GM23248 (cell line): ENCODE measurements at regions not wholly inside any gene's neighbourhood (a gene's known extent, or its start where the extent isn't known, plus 50 kb on each side); places are given as distances from the start of the nearest gene placed in this dataset.

ENCODE experiments used
- DNase-seq: peaks from one replicate; pipeline ENCODE4 v3.0.0-alpha.2; 2015
- H2AFZ ChIP-seq: fragments of 200-600 bp; sonication (generic); 2 replicates; pipeline ENCODE4 v1.6.1; 2016; ENCODE audit warnings: antibody characterized with exemption
- H3F3A ChIP-seq: fragments of 200-600 bp; sonication (generic); 2 replicates; pipeline ENCODE4 v1.6.1; 2016; ENCODE audit warnings: mild to moderate bottlenecking, antibody characterized with exemption, mixed run types; ENCODE audit not compliant: insufficient read depth
- H3K27ac ChIP-seq: fragments of 200-600 bp; sonication (generic); 2 replicates; pipeline ENCODE4 v1.5.1; 2016; ENCODE audit warnings: mild to moderate bottlenecking
- H3K27me3 ChIP-seq: fragments of 200-600 bp; sonication (generic); replicated peaks from 2 replicates; pipeline ENCODE4 v1.6.1; 2016; ENCODE audit warnings: mild to moderate bottlenecking; ENCODE audit not compliant: insufficient read depth
- H3K36me3 ChIP-seq: fragments of 200-600 bp; sonication (generic); 2 replicates; pipeline ENCODE4 v1.6.1; 2016; ENCODE audit warnings: low read depth, mild to moderate bottlenecking
- H3K4me1 ChIP-seq: fragments of 200-600 bp; sonication (generic); 2 replicates; pipeline ENCODE4 v1.6.1; 2016; ENCODE audit warnings: mild to moderate bottlenecking; ENCODE audit not compliant: insufficient read depth
- H3K4me2 ChIP-seq: fragments of 200-600 bp; sonication (generic); one replicate; pipeline ENCODE4 v1.6.1; 2016; ENCODE audit warnings: mild to moderate bottlenecking; ENCODE audit not compliant: unreplicated experiment
- H3K4me3 ChIP-seq: fragments of 200-600 bp; sonication (generic); 2 replicates; pipeline ENCODE4 v1.5.1; 2016; ENCODE audit warnings: mild to moderate bottlenecking
- H3K79me2 ChIP-seq: fragments of 200-600 bp; sonication (generic); 2 replicates; pipeline ENCODE4 v1.6.1; 2016; ENCODE audit warnings: mild to moderate bottlenecking; ENCODE audit not compliant: insufficient read depth
- H3K9ac ChIP-seq: fragments of 200-600 bp; sonication (generic); 2 replicates; pipeline ENCODE4 v1.6.1; 2016; ENCODE audit warnings: mild to moderate bottlenecking
- H3K9me2 ChIP-seq: fragments of 200-600 bp; sonication (generic); 2 replicates; pipeline ENCODE4 v1.6.1; 2016; ENCODE audit warnings: mixed run types, mild to moderate bottlenecking, moderate library complexity; ENCODE audit not compliant: insufficient read depth
- H3K9me3 ChIP-seq: fragments of 200-600 bp; sonication (generic); one replicate; pipeline ENCODE4 v1.6.1; 2017; ENCODE audit warnings: low read depth
- H4K20me1 ChIP-seq: fragments of 200-600 bp; sonication (generic); 2 replicates; pipeline ENCODE4 v1.6.0; 2016; ENCODE audit not compliant: insufficient read depth
- EZH2 ChIP-seq: fragments of 200-600 bp; sonication (generic); IDR thresholded peaks from 2 replicates; pipeline ENCODE4 v1.6.1; 2018; ENCODE audit warnings: antibody characterized with exemption, mild to moderate bottlenecking; ENCODE audit not compliant: insufficient read depth, poor library complexity, severe bottlenecking
- EZH2phosphoT487 ChIP-seq: fragments of 200-600 bp; sonication (generic); IDR thresholded peaks from 2 replicates; pipeline ENCODE4 v1.6.1; 2018; ENCODE audit warnings: antibody characterized with exemption, moderate library complexity, mild to moderate bottlenecking, low read depth; ENCODE audit not compliant: insufficient read depth
- WGBS, 2 experiments: methylation state at CpG; one replicate each; pipeline ENCODE4 v1.1.6; 2015 to 2017; ENCODE audit warnings: low lambda C conversion rate in 2 of 2, low coverage in 1 of 2; ENCODE audit errors: missing lambda C conversion rate in 2 of 2; 5-methylcytosine and 5-hydroxymethylcytosine counted together
- in situ Hi-C: fragments of 300-500 bp; cut with MboI; formaldehyde crosslinking; loops from 2 replicates; pipeline ENCODE4 v1.15.0; 2020

GRCh38 chr4:187176261-187176910, 452.7 kb upstream of the FAT1 start:
- H3K4me1 ChIP-seq = peaks cover 10% of the 10 kb centered on the region
- H3K9me2 ChIP-seq = no peaks in the 10 kb centered on the region
- H3K9ac ChIP-seq = no peak overlapping the region
- H3K9me3 ChIP-seq = no peaks in the 10 kb centered on the region
- no peak overlapping the region for H3K4me3 ChIP-seq
- peaks cover 10% of the 10 kb centered on the region; the same call in 1 of the 2 replicates for H3F3A ChIP-seq
- H3K4me2 ChIP-seq = no peak overlapping the region
- no peaks in the 10 kb centered on the region for H3K36me3 ChIP-seq
- H4K20me1 ChIP-seq = no peaks in the 10 kb centered on the region
- H3K27ac ChIP-seq = no peak overlapping the region
- in situ Hi-C loops = no loop called here
- peaks cover 5% of the 10 kb centered on the region; the same call in 1 of the 2 replicates for H3K27me3 ChIP-seq
- no peak for TF ChIP-seq EZH2phosphoT487
- no peak overlapping the region for H2AFZ ChIP-seq
- 52 to 54% methylated on average over 13 to 24 of the region's 24 CpGs for WGBS, 2 experiments
- H3K79me2 ChIP-seq = no peaks in the 10 kb centered on the region
- DNase-seq = no peak

- H3K36me3 ChIP-seq = no peaks in the 10 kb centered on the region
- H4K20me1 ChIP-seq = no peaks in the 10 kb centered on the region
- no peak for DNase-seq
- H3K4me3 ChIP-seq = no peak overlapping the region
- no peak overlapping the region for H3K9ac ChIP-seq
- H3K9me2 ChIP-seq = no peaks in the 10 kb centered on the region
- no peaks in the 10 kb centered on the region for H3F3A ChIP-seq
- no peak for TF ChIP-seq EZH2
- WGBS, 2 experiments = 55 to 58% methylated on average over 6 of the region's 6 CpGs
- in situ Hi-C loops = no loop called here
- no peaks in the 10 kb centered on the region for H3K4me1 ChIP-seq
- no peak overlapping the region for H2AFZ ChIP-seq
- no peak overlapping the region for H3K27ac ChIP-seq
- peaks cover 5% of the 10 kb centered on the region; the same call in 1 of the 2 replicates for H3K27me3 ChIP-seq
- no peaks in the 10 kb centered on the region for H3K9me3 ChIP-seq
- no peaks in the 10 kb centered on the region for H3K79me2 ChIP-seq
- H3K4me2 ChIP-seq = no peak overlapping the region
Observed at GRCh38 chr4:187178084-187178483, 454.4 kb upstream of the FAT1 start.

DNA sequence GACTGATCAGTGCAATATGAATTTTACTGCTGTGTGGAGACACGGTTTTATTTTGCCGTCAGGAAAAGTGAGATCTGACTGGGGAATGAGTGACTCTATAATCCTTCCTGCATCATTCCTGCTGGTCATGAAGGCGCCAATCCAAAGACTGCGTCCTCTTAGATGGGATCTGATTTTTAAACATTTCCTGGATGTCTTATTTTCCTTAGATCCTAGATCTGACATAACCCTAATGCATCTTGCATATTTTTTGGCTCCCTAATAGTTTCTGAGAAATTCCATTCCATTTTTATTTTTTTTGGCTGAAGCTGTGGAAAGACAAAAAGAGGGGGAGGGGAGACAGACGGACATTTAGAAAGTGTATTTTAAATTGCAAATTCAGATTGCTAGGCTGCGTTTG, 454.9 kb upstream of the FAT1 start:
- H4K20me1 ChIP-seq = no peaks in the 10 kb centered on the region
- no peaks in the 10 kb centered on the region for H3K9me3 ChIP-seq
- no peaks in the 10 kb centered on the region for H3K9me2 ChIP-seq
- H3K4me1 ChIP-seq = no peaks in the 10 kb centered on the region
- in situ Hi-C loops = no loop called here
- no peak overlapping the region for H3K27ac ChIP-seq
- H3K9ac ChIP-seq = no peak overlapping the region
- no peaks in the 10 kb centered on the region for H3F3A ChIP-seq
- 55 to 57% methylated on average over 6 of the region's 6 CpGs for WGBS, 2 experiments
- no peak overlapping the region for H2AFZ ChIP-seq
- TF ChIP-seq EZH2 (no peak), EZH2phosphoT487 (no peak)
- H3K27me3 ChIP-seq = peaks cover 5% of the 10 kb centered on the region; the same call in 1 of the 2 replicates
- no peaks in the 10 kb centered on the region for H3K36me3 ChIP-seq
- H3K4me3 ChIP-seq = no peak overlapping the region
- no peak for DNase-seq
- H3K79me2 ChIP-seq = no peaks in the 10 kb centered on the region
- no peak overlapping the region for H3K4me2 ChIP-seq

- Histone ChIP-seq H3K27ac (no peak overlapping the region), H3F3A (no peaks in the 10 kb centered on the region), H3K9me2 (no peaks in the 10 kb centered on the region), H3K9me3 (no peaks in the 10 kb centered on the region), H3K9ac (no peak overlapping the region), H3K79me2 (no peaks in the 10 kb centered on the region), H2AFZ (no peak overlapping the region), H3K4me1 (no peaks in the 10 kb centered on the region), H3K36me3 (no peaks in the 10 kb centered on the region), H3K4me3 (no peak overlapping the region), H4K20me1 (no peaks in the 10 kb centered on the region), H3K27me3 (peaks cover 5% of the 10 kb centered on the region; the same call in 1 of the 2 replicates), H3K4me2 (no peak overlapping the region)
- TF ChIP-seq EZH2 = no peak
- TF ChIP-seq EZH2phosphoT487 = no peak
- DNase-seq = no peak
- WGBS, 2 experiments = 53 to 56% methylated on average over 10 of the region's 10 CpGs
- in situ Hi-C loops = no loop called here
Observed at GRCh38 chr4:187179086-187180058, 455.7 kb upstream of the FAT1 start.
